HEK293 (cell line): ENCODE measurements at regions not wholly inside any gene's neighbourhood (a gene's known extent, or its start where the extent isn't known, plus 50 kb on each side); places are given as distances from the start of the nearest gene placed in this dataset.

Source experiments
- CTCF ChIA-PET: fragments of 350-600 bp; formaldehyde crosslinking; extraction: SDS; loops from one replicate; lab custom pipeline; 2021; ENCODE audit warnings: antibody characterized with exemption; lab: Yijun Ruan, JAX
- POLR2A ChIA-PET: fragments of 300-600 bp; formaldehyde crosslinking; extraction: SDS; loops from one replicate; lab custom pipeline; 2020; ENCODE audit warnings: antibody characterized with exemption, inconsistent platforms; lab: Yijun Ruan, JAX
- H3K27ac ChIP-seq: fragments of 200-500 bp; sonication (Bioruptor generic); 2 replicates; pipeline ENCODE4 v1.5.1; 2014; ENCODE audit warnings: low read depth, low read length, control low read depth, inconsistent platforms; ENCODE audit errors: extremely low read depth
- H3K36me3 ChIP-seq, 2 experiments: fragments of 200-500 bp in 1 of 2; sonication (Bioruptor generic) in 1 of 2; 1 replicate in 1 of 2; 2 replicates in 1 of 2; pipeline ENCODE4 v1.5.1; 2014 to 2017; ENCODE audit warnings: inconsistent platforms in 2 of 2, low read length in 2 of 2; ENCODE audit not compliant: control insufficient read depth in 2 of 2, insufficient read depth in 1 of 2
- H3K4me1 ChIP-seq: fragments of 200-500 bp; sonication (Bioruptor generic); 2 replicates; pipeline ENCODE4 v1.5.1; 2014; ENCODE audit warnings: mild to moderate bottlenecking, low read length, inconsistent platforms; ENCODE audit not compliant: control insufficient read depth, insufficient read depth
- H3K4me3 ChIP-seq: 2 replicates; pipeline ENCODE4 v1.5.1; 2011; ENCODE audit warnings: low read depth, mild to moderate bottlenecking, control low read depth, low read length, moderate library complexity
- H3K9me3 ChIP-seq: fragments of 200-500 bp; sonication (Bioruptor generic); 2 replicates; pipeline ENCODE4 v1.5.1; 2014; ENCODE audit warnings: low read depth, low read length, inconsistent platforms; ENCODE audit not compliant: control insufficient read depth, insufficient read depth
- FEZF1 ChIP-seq: fragments of 450-650 bp; formaldehyde crosslinking; IDR thresholded peaks from 2 replicates; pipeline ENCODE4 v1.5.1; 2016; ENCODE audit warnings: missing biosample characterization, missing genetic modification characterization
- GLIS1 ChIP-seq: fragments of 450-650 bp; formaldehyde crosslinking; IDR thresholded peaks from 2 replicates; pipeline ENCODE4 v1.5.1; 2016; ENCODE audit warnings: missing biosample characterization, missing genetic modification characterization
- KLF16 ChIP-seq: fragments of 450-650 bp; formaldehyde crosslinking; IDR thresholded peaks from 2 replicates; pipeline ENCODE4 v1.5.1; 2017; ENCODE audit warnings: missing biosample characterization, missing genetic modification characterization
- OSR2 ChIP-seq: fragments of 450-650 bp; formaldehyde crosslinking; IDR thresholded peaks from 2 replicates; pipeline ENCODE4 v1.5.1; 2016; ENCODE audit warnings: missing biosample characterization, missing genetic modification characterization
- TCF7L2 ChIP-seq: IDR thresholded peaks from 2 replicates; pipeline ENCODE4 v1.6.1; 2011; ENCODE audit warnings: low read depth, mild to moderate bottlenecking, inconsistent platforms, low read length, moderate library complexity, borderline replicate concordance
- WT1 ChIP-seq: fragments of 450-650 bp; formaldehyde crosslinking; IDR thresholded peaks from 2 replicates; pipeline ENCODE4 v1.5.1; 2016; ENCODE audit warnings: missing biosample characterization, missing genetic modification characterization
- ZFP37 ChIP-seq: fragments of 450-650 bp; formaldehyde crosslinking; IDR thresholded peaks from 2 replicates; pipeline ENCODE4 v1.5.1; 2016; ENCODE audit warnings: missing biosample characterization, missing genetic modification characterization
- ZNF114 ChIP-seq: fragments of 450-650 bp; formaldehyde crosslinking; IDR thresholded peaks from 2 replicates; pipeline ENCODE4 v1.5.0; 2017; ENCODE audit warnings: missing biosample characterization, missing genetic modification characterization
- ZNF341 ChIP-seq: fragments of 450-650 bp; formaldehyde crosslinking; IDR thresholded peaks from 2 replicates; pipeline ENCODE4; 2016; ENCODE audit warnings: low read depth, missing biosample characterization, missing genetic modification characterization
- ZNF549 ChIP-seq: fragments of 450-650 bp; IDR thresholded peaks from 2 replicates; pipeline ENCODE4 v1.5.1; 2018; ENCODE audit warnings: missing biosample characterization, missing genetic modification characterization, mild to moderate bottlenecking, inconsistent platforms, moderate library complexity
- ZNF596 ChIP-seq: fragments of 450-650 bp; IDR thresholded peaks from 2 replicates; pipeline ENCODE4 v1.5.0; 2018; ENCODE audit warnings: missing biosample characterization, mild to moderate bottlenecking, missing genetic modification characterization, moderate library complexity
- ZNF600 ChIP-seq: fragments of 450-650 bp; formaldehyde crosslinking; IDR thresholded peaks from 2 replicates; pipeline ENCODE4 v1.5.1; 2016; ENCODE audit warnings: missing biosample characterization, missing genetic modification characterization
- ZNF626 ChIP-seq: fragments of 450-650 bp; sonication (Bioruptor Pico); formaldehyde crosslinking; IDR thresholded peaks from 2 replicates; pipeline ENCODE4 v1.5.1; 2018; ENCODE audit warnings: missing biosample characterization, missing genetic modification characterization, inconsistent platforms
- ZNF843 ChIP-seq: fragments of 450-650 bp; formaldehyde crosslinking; IDR thresholded peaks from 2 replicates; pipeline ENCODE4 v1.5.1; 2016; ENCODE audit warnings: missing biosample characterization, missing genetic modification characterization
- ZXDB ChIP-seq: fragments of 450-650 bp; formaldehyde crosslinking; IDR thresholded peaks from 2 replicates; pipeline ENCODE4 v1.5.1; 2016; ENCODE audit warnings: missing biosample characterization, missing genetic modification characterization
- TF ChIP-seq, protein P1 (sequence below): fragments of 450-650 bp; formaldehyde crosslinking; IDR thresholded peaks from 2 replicates; pipeline ENCODE4 v1.5.1; 2016; ENCODE audit warnings: missing biosample characterization, missing genetic modification characterization
- TF ChIP-seq, protein P2 (sequence below): fragments of 450-650 bp; formaldehyde crosslinking; IDR thresholded peaks from 2 replicates; pipeline ENCODE4 v1.5.1; 2016; ENCODE audit warnings: missing biosample characterization, missing genetic modification characterization
- TF ChIP-seq, protein P3 (sequence below): fragments of 450-650 bp; formaldehyde crosslinking; IDR thresholded peaks from 2 replicates; pipeline ENCODE4 v1.5.1; 2016; ENCODE audit warnings: missing biosample characterization, missing genetic modification characterization, low read depth
- TF ChIP-seq, protein P4 (sequence below): fragments of 450-650 bp; formaldehyde crosslinking; IDR thresholded peaks from 2 replicates; pipeline ENCODE4 v1.5.1; 2017; ENCODE audit warnings: missing biosample characterization, missing genetic modification characterization
- TF ChIP-seq, protein P5 (sequence below): fragments of 450-650 bp; formaldehyde crosslinking; IDR thresholded peaks from 2 replicates; pipeline ENCODE4 v1.5.1; 2017; ENCODE audit warnings: missing biosample characterization, missing genetic modification characterization

DNA sequence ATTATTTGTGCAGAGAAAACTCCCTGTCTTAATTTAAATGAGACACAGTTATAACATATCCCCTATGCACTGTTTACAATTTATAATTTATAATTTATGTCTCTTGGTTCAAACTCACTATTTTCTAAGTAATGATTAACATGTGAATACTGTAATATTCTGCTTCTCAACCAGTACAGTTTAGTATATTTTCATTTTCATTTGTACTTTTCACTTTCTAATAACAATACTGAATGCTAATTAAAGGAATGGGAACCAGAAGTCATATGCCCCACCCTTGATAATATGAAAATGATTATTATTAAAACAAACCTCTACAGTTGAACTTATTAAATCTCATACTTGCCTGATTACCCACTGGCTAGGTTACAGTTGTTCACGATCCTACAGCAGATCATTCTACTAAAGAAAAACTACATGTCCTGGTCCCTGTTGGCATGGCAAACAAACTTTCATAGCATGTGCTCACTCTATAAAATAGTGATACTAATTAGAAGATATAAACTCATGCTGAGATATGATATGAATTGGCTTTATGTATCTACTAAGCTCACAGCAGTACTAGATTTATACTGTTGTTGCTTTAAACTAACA is 66.4 kb downstream of the POU5F2 start:
- H3K36me3 ChIP-seq, result no peaks in the 10 kb centered on the region
- no peak overlapping the region for H3K27ac ChIP-seq
- TF ChIP-seq, protein P1, sequence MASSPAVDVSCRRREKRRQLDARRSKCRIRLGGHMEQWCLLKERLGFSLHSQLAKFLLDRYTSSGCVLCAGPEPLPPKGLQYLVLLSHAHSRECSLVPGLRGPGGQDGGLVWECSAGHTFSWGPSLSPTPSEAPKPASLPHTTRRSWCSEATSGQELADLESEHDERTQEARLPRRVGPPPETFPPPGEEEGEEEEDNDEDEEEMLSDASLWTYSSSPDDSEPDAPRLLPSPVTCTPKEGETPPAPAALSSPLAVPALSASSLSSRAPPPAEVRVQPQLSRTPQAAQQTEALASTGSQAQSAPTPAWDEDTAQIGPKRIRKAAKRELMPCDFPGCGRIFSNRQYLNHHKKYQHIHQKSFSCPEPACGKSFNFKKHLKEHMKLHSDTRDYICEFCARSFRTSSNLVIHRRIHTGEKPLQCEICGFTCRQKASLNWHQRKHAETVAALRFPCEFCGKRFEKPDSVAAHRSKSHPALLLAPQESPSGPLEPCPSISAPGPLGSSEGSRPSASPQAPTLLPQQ (tag by site-specific recombination), result no peak
- TF ChIP-seq ZNF114 (no peak), KLF16 (tag by site-specific recombination) (no peak)
- TF ChIP-seq, protein P2, sequence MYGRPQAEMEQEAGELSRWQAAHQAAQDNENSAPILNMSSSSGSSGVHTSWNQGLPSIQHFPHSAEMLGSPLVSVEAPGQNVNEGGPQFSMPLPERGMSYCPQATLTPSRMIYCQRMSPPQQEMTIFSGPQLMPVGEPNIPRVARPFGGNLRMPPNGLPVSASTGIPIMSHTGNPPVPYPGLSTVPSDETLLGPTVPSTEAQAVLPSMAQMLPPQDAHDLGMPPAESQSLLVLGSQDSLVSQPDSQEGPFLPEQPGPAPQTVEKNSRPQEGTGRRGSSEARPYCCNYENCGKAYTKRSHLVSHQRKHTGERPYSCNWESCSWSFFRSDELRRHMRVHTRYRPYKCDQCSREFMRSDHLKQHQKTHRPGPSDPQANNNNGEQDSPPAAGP, result no peak
- ChIA-PET CTCF (interaction anchor here (1.0 kb wide), 1 partner anchor 242 kb away, joined by 3 read pairs; no protein-coding TSS in a partner anchor), POLR2A (interaction anchor here (0.8 kb wide), 1 partner anchor 54 kb away, joined by 3 read pairs; no protein-coding TSS in a partner anchor)
- H3K9me3 ChIP-seq, result no peaks in the 10 kb centered on the region
- peaks cover 42% of the 10 kb centered on the region for H3K4me1 ChIP-seq
- H3K4me3 ChIP-seq, result no peak overlapping the region

DNA sequence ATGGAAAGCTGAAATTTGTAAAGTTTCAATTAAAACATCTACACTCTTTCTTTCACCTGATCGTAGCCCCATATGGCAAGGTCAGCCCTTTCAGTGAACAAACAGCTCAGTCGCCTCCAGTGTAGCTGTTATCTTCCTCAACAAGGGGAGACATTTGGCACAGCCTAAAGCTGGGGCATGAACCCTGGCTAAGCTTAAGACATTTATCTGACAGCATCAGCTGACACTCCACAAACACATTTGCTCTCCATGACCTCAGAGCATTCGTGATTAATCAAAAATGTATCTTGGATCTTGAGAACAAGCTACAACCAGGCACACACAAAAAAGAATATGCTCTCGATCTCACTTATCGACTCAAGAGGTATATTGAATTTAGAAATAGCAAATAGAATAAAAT is 67.3 kb downstream of the POU5F2 start:
- TF ChIP-seq ZNF341 (tag by site-specific recombination), result peak; percentile 83
- TF ChIP-seq, protein P3, sequence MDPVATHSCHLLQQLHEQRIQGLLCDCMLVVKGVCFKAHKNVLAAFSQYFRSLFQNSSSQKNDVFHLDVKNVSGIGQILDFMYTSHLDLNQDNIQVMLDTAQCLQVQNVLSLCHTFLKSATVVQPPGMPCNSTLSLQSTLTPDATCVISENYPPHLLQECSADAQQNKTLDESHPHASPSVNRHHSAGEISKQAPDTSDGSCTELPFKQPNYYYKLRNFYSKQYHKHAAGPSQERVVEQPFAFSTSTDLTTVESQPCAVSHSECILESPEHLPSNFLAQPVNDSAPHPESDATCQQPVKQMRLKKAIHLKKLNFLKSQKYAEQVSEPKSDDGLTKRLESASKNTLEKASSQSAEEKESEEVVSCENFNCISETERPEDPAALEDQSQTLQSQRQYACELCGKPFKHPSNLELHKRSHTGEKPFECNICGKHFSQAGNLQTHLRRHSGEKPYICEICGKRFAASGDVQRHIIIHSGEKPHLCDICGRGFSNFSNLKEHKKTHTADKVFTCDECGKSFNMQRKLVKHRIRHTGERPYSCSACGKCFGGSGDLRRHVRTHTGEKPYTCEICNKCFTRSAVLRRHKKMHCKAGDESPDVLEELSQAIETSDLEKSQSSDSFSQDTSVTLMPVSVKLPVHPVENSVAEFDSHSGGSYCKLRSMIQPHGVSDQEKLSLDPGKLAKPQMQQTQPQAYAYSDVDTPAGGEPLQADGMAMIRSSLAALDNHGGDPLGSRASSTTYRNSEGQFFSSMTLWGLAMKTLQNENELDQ, result no peak
- ChIA-PET CTCF (no interaction called here), POLR2A (no interaction called here)
- Histone ChIP-seq H3K36me3 (no peaks in the 10 kb centered on the region), H3K4me3 (no peak overlapping the region), H3K9me3 (no peaks in the 10 kb centered on the region), H3K4me1 (peaks cover 42% of the 10 kb centered on the region), H3K27ac (no peak overlapping the region)

DNA sequence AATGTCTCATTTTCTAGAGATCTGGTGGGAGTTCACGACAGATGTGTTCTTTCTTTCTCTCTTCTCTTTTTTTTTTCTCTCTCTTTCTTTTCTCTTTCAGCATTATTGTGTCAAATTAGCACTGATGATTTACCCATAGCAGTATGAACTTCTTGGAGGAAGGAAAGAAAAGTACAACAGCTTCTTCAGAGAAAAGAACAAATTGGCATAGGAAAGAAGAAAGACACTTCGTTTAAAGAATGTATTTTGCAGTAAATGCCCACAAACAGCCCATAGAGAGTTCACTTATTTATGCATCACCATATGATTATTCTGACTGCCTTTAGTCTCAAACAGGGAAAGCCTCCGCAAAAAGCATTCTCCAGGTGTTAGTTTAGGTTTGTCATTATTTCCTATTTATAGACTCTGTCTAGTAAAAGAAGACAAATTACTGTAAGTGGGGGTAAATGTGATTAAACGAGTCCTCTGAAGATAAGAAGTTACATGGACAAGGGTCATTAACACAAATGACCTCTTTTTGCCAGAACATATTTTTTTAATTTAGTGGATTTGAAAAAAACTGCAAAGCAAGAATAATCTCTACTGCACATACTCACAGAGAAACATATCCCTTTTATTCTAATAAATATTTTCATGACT is 68.0 kb downstream of the POU5F2 start:
- CTCF ChIA-PET, result no interaction called here
- no peak overlapping the region for H3K4me3 ChIP-seq
- POLR2A ChIA-PET, result no interaction called here
- H3K9me3 ChIP-seq, result no peaks in the 10 kb centered on the region
- H3K36me3 ChIP-seq, result no peaks in the 10 kb centered on the region
- H3K27ac ChIP-seq, result no peak overlapping the region
- H3K4me1 ChIP-seq, result peaks cover 42% of the 10 kb centered on the region
- peak; percentile 70; the same call in 1 of the 2 replicates for TF ChIP-seq TCF7L2
- TF ChIP-seq, protein P4, sequence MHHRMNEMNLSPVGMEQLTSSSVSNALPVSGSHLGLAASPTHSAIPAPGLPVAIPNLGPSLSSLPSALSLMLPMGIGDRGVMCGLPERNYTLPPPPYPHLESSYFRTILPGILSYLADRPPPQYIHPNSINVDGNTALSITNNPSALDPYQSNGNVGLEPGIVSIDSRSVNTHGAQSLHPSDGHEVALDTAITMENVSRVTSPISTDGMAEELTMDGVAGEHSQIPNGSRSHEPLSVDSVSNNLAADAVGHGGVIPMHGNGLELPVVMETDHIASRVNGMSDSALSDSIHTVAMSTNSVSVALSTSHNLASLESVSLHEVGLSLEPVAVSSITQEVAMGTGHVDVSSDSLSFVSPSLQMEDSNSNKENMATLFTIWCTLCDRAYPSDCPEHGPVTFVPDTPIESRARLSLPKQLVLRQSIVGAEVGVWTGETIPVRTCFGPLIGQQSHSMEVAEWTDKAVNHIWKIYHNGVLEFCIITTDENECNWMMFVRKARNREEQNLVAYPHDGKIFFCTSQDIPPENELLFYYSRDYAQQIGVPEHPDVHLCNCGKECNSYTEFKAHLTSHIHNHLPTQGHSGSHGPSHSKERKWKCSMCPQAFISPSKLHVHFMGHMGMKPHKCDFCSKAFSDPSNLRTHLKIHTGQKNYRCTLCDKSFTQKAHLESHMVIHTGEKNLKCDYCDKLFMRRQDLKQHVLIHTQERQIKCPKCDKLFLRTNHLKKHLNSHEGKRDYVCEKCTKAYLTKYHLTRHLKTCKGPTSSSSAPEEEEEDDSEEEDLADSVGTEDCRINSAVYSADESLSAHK, result peak; percentile 24; the same call in 1 of the 2 replicates
- no peak for TF ChIP-seq ZNF600 (tag by site-specific recombination)
- TF ChIP-seq GLIS1 (tag by site-specific recombination), result peak; percentile 60
- TF ChIP-seq ZNF843 (tag by site-specific recombination), result peak; percentile 58
- TF ChIP-seq, protein P5, sequence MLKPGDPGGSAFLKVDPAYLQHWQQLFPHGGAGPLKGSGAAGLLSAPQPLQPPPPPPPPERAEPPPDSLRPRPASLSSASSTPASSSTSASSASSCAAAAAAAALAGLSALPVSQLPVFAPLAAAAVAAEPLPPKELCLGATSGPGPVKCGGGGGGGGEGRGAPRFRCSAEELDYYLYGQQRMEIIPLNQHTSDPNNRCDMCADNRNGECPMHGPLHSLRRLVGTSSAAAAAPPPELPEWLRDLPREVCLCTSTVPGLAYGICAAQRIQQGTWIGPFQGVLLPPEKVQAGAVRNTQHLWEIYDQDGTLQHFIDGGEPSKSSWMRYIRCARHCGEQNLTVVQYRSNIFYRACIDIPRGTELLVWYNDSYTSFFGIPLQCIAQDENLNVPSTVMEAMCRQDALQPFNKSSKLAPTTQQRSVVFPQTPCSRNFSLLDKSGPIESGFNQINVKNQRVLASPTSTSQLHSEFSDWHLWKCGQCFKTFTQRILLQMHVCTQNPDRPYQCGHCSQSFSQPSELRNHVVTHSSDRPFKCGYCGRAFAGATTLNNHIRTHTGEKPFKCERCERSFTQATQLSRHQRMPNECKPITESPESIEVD (tag by site-specific recombination), result peak; percentile 88
- TF ChIP-seq ZXDB (tag by site-specific recombination), result peak; percentile 18; the same call in 1 of the 2 replicates
- TF ChIP-seq OSR2 (tag by site-specific recombination), result peak; percentile 16; the same call in 1 of the 2 replicates
- 0 out of 2 replicates have a peak, but pooled peaks have one; percentile 17 for TF ChIP-seq ZNF596
- TF ChIP-seq FEZF1 (tag by site-specific recombination), result peak; percentile 63
- TF ChIP-seq ZFP37, result no peak
- TF ChIP-seq WT1 (tag by site-specific recombination), result 0 out of 2 replicates have a peak, but pooled peaks have one; percentile 25
- TF ChIP-seq ZNF626, result no peak
- TF ChIP-seq ZNF549 (tag by site-specific recombination), result no peak
